GM19025 (cell line): ENCODE measurements at regions not wholly inside any gene's neighbourhood (a gene's known extent, or its start where the extent isn't known, plus 50 kb on each side); places are given as distances from the start of the nearest gene placed in this dataset.
A peak's percentile ranks its signal among the peaks of the same experiment; 100 is the strongest.
"Not testable (repeated sequence)": the region's sequence is repeated elsewhere in the genome, so short reads cannot be mapped to it uniquely, and the experiment has no call there.

ENCODE experiments used
- ATAC-seq: cut with Tn5 transposase; IDR thresholded peaks from one replicate; pipeline ENCODE4 v1.9.1; 2021; ENCODE audit warnings: mild to moderate bottlenecking, low read depth, moderate library complexity; ENCODE audit not compliant: unreplicated experiment

DNA sequence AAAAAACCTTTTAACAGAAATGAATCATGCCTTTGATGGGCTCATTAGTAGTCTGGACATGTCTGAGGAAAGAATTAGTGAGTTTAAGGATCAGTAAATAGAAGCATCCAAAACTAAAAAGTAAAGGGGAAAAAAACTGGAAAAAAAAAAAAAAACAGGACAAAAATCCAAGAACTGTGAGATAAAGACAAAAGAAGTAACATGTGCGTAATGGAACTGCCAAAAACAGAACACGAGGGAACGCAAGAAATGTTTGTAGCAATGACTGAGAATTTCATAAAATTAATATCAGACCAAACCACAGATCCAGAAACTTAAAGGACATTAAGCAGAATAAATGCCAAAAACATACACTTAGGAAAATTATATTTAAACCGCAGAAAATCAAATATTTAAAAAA lies 77.4 kb downstream of the MS4A13 start:
- ATAC-seq, result no peak

DNA sequence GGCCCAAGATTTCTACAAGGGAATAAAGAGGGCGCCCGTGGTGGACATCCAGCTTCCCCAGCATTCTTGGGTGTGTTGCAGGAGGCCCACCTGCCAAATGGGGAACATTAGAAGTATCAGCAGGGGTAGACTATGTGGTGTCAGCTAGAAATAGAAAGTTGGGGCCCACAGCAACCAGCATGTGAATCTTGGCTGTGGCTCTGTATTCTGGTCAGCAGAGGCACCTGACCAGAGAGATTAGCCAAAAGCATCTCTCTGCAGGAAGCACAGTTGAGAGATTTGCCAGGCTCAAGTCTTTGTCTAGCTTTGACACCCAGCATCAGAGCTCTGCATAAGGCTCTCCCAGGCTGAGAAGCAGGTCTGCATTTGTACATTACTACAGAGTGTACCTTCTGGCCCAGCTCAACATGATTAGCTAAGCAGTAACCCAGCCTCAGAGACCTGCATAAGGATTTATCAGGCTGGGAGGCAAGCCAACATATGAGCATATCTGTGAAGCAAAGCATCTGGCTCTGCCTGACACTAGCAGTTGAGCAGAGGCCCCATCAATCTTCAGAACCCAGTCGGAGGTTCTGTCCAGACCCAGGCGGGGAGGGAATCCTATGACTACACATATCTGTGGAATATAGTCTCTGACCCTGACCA lies 79.9 kb downstream of the MS4A13 start:
- ATAC-seq, result no peak

GRCh38 chr11:60607483-60607882 lies 91.9 kb upstream of the MS4A8 start:
- ATAC-seq, result no peak

DNA sequence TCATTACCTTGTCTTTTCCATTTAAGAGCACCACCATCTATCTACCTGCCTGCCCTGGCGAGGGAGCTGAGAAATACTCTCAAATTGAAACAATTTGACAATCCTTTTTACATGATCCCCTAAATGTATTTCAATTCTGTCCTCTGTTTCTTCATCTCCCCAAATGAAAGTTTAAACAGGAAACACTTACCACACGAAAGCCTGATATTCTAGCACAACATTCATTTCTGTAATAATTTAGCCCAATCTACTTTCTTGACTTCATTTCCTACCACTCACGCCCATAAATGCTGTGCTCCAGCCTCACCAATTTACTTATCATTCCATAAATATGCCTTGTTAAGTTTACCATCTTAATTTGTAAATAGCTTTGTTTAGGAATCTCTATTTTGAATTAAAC lies 89.8 kb upstream of the MS4A8 start:
- no peak for ATAC-seq

DNA sequence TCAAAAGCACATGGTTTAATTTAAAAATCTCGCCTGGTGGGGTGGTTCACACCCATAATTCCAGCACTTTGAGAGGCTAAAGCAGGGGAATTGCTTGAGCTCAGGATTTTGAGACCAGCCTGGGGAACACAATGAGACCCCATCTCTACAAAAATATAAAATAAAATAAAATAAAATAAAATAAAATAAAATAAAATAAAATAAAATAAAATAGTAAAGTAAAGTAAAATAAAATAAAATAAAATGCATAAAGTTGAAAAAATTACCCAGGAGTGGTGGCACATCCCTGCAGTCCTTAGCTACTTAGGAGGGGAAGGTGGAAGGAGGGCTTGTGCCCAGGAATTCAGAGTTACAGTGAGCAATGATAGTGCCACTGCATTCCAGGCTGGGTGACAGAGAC lies 88.7 kb upstream of the MS4A8 start:
- no peak for ATAC-seq

- ATAC-seq, result no peak
These were observed 83.9 kb upstream of the MS4A8 start for GRCh38 chr11:60615497-60615896.

DNA sequence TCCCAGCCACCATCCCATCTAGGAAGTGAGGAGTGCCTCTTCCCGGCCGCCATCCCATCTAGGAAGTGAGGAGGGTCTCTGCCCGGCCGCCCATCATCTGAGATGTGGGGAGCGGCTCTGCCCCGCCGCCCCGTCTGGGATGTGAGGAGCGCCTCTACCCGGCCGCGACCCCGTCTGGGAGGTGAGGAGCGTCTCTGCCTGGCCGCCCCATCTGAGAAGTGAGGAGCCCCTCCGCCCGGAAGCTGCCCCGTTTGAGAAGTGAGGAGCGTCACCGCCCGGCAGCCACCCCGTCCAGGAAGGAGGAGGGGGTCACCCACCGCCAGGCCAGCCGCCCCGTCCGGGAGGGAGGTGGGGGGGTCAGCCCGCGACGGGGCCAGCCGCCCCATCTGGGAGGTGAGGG lies 77.5 kb upstream of the MS4A8 start:
- ATAC-seq, result not testable (repeated sequence)

- ATAC-seq, result not testable (repeated sequence)
These were observed 76.6 kb upstream of the MS4A8 start for GRCh38 chr11:60622776-60623175.

DNA sequence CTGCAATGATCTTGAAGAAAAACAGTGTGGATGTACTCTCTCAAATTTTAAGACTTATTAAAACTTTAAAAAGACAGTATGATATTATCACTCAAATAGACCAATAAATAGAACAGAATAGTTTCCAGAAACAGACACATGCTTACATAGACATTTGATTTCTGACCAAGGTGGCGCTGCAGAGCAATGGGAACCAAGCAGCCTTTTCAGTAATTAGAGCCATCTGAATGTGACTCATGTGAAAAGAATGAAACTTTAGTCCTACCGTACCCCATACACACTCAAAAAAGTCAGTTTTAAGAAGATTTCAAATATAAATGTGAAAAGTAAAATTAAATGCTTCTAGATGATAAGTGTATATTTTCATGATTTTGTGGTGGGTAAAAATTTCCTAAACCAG lies 74.2 kb upstream of the MS4A8 start:
- ATAC-seq, result no peak

GRCh38 chr11:60629399-60629798 lies 70.0 kb upstream of the MS4A8 start:
- no peak for ATAC-seq

GRCh38 chr11:60631944-60632343 lies 67.5 kb upstream of the MS4A8 start:
- no peak for ATAC-seq

DNA sequence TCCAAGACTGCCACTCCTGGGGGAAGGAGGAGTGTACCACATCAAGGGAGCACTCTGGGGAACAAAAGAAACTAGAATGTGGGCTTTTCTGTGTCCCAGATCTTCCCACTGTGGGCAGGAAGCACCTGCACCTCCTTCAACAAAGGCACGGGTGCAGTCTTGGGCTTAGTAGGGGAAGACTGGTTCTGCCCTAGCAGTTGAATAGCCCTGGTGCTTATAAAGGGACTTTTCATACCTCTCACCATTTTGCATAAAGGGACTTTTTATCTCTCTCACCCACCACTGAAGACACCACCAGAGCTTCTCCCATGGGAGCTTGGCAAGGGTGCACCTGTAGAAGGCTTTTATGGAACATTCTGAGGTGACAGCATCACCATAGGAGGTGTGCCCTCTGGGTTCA lies 65.8 kb upstream of the MS4A8 start:
- peak; percentile 82 for ATAC-seq

DNA sequence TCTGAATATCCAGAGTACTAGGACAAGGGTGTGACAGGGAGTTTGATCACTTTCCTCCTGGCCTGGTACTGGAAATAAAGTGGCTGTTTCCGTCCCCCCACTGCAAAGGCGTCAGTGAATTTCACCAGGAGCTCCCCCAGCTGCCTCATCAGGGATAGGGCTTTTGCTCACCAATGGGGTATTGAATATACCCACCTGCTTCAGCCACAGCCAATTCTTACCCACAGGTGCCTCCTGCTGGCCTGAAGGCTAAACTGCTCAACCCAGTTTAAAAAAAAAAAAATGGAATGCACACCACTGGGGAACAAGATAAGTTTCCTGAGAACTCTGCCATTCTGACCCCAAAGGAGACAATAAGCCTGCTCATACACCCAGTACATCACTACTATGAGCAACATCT lies 65.3 kb upstream of the MS4A8 start:
- ATAC-seq, result peak; percentile 28

DNA sequence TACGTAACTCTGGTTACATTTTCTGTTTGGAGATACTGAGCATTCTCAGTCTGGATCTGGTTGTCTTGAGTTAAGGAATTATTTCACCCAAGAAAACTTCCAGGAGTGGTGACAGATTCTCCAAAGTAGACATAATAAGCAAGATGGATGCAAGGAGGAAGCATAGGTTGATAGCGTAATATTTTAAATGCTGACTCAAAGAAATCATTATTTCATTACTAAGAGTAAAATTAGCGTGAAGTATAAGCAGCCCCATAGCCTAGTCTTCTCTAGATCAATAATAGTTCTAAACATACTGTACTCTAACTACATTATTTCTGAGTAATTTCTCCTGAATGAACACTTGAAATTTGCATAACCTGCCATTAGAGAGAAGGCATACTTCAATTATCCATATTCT lies 57.5 kb upstream of the MS4A8 start:
- no peak for ATAC-seq

DNA sequence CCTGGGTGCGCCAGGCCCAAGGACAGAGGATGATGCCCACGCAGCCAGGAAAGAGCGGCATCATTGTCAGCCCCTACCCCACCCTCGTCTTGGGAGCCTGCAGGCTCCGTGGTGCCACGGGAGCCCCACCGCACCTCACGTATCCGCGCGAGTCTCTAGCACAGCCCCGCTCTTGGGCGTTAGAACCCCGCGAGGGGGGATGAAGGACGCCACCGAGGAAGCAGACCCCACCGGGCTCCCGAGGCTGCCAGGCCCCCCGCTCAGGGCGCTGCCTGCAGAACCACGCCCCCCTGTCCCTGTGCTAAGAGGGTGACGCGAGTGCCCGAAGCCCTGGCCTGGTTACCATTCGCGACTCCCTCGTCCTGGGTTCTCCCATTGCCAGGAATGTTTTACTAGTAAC lies 52.3 kb upstream of the MS4A8 start:
- ATAC-seq, result no peak
